IPS DF 6.9 (cell line): ENCODE measurements at regions not wholly inside any gene's neighbourhood (a gene's known extent, or its start where the extent isn't known, plus 50 kb on each side); places are given as distances from the start of the nearest gene placed in this dataset.

Experiments used
- DNase-seq: peaks from one replicate; pipeline ENCODE4 v3.0.0-alpha.2; 2013; ENCODE audit warnings: low read depth, low spot score
- H3K27ac ChIP-seq: one replicate; pipeline ENCODE4 v1.5.1; 2013; ENCODE audit warnings: low read length, control low read depth
- H3K27me3 ChIP-seq: 2 replicates; pipeline ENCODE4 v1.6.1; 2013; ENCODE audit warnings: mild to moderate bottlenecking, low read length; ENCODE audit not compliant: control insufficient read depth, insufficient read depth
- H3K36me3 ChIP-seq: 2 replicates; pipeline ENCODE4 v1.6.1; 2013; ENCODE audit warnings: low read length; ENCODE audit not compliant: control insufficient read depth, insufficient read depth
- H3K4me1 ChIP-seq: 2 replicates; pipeline ENCODE4 v1.6.1; 2013; ENCODE audit warnings: low read length; ENCODE audit not compliant: control insufficient read depth, insufficient read depth
- H3K4me3 ChIP-seq: 2 replicates; pipeline ENCODE4 v1.5.1; 2013; ENCODE audit warnings: mild to moderate bottlenecking, low read length
- H3K9me3 ChIP-seq: 2 replicates; pipeline ENCODE4 v1.6.1; 2013; ENCODE audit warnings: low read length, inconsistent platforms; ENCODE audit not compliant: control insufficient read depth, insufficient read depth
- WGBS: extraction: QIAGEN DNeasy Blood & Tissue Kit; methylation state at CpG from one replicate; pipeline ENCODE4 v1.1.7; 2013; ENCODE audit warnings: mixed read lengths, missing lambda C conversion rate; ENCODE audit not compliant: insufficient read length, insufficient coverage; 5-methylcytosine and 5-hydroxymethylcytosine counted together

GRCh38 chr18:69161383-69162028, 239.2 kb upstream of the DOK6 start:
- Histone ChIP-seq H3K4me1 (peaks cover 2% of the 10 kb centered on the region; the same call in 1 of the 2 replicates), H3K27ac (no peak overlapping the region), H3K27me3 (no peaks in the 10 kb centered on the region), H3K4me3 (no peak overlapping the region), H3K36me3 (no peaks in the 10 kb centered on the region), H3K9me3 (no peaks in the 10 kb centered on the region)
- no CpG with 5 or more reads among the region's 9 CpGs for WGBS
- no peak for DNase-seq

DNA sequence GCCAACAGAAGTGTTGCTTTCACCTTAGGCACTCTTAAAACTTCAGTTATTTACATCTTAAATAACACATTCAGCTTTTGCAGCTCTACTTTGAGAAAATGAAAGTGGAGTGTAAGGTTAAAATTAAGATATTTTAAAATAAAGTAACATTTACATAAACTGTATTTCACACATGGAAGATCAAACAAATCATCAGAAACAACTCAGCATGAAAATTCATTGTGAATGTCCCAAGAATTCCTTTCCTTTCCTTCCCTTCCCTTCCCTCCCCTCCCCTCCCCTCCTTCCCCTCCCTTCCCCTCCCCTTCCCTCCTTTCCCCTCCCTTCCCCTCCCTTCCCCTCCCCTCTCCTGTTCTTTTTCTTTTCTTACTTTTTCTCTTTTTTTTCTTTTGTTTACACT, 238.0 kb upstream of the DOK6 start:
- Histone ChIP-seq H3K9me3 (no peaks in the 10 kb centered on the region), H3K4me1 (peaks cover 2% of the 10 kb centered on the region; the same call in 1 of the 2 replicates), H3K27ac (no peak overlapping the region), H3K27me3 (no peaks in the 10 kb centered on the region), H3K36me3 (no peaks in the 10 kb centered on the region), H3K4me3 (no peak overlapping the region)
- DNase-seq = no peak

- no peak for DNase-seq
- Histone ChIP-seq H3K4me3 (no peak overlapping the region), H3K36me3 (no peaks in the 10 kb centered on the region), H3K27me3 (no peaks in the 10 kb centered on the region), H3K4me1 (no peaks in the 10 kb centered on the region), H3K27ac (no peak overlapping the region), H3K9me3 (no peaks in the 10 kb centered on the region)
- WGBS = no CpG with 5 or more reads among the region's 2 CpGs
Observed at GRCh38 chr18:69172046-69172445, 228.6 kb upstream of the DOK6 start.

DNA sequence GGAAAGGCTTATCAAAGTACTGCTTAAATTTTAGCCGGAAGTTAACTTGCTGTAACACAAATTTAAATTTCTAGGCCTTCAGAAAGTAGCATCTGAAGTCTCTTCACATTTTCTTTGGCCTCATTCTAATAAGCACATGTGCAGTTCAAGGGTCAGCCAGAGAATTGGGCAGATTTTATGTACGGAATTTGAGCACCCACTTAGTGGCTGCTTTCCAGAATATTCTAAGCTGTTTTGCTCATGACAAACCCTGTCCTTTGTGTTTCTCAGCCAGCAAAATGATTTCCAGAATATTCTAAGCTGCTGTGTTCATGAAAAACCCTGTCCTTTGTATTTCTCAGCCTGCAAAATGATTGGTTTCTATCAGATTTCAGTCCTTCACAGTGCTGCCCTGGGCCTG, 225.0 kb upstream of the DOK6 start:
- no peaks in the 10 kb centered on the region for H3K27me3 ChIP-seq
- H3K4me3 ChIP-seq = no peak overlapping the region
- no peak for DNase-seq
- H3K4me1 ChIP-seq = no peaks in the 10 kb centered on the region
- WGBS = no CpG with 5 or more reads among the region's 2 CpGs
- no peak overlapping the region for H3K27ac ChIP-seq
- H3K36me3 ChIP-seq = no peaks in the 10 kb centered on the region
- H3K9me3 ChIP-seq = no peaks in the 10 kb centered on the region

GRCh38 chr18:69176741-69177140, 223.9 kb upstream of the DOK6 start:
- Histone ChIP-seq H3K4me1 (no peaks in the 10 kb centered on the region), H3K27me3 (no peaks in the 10 kb centered on the region), H3K9me3 (no peaks in the 10 kb centered on the region), H3K36me3 (no peaks in the 10 kb centered on the region), H3K27ac (no peak overlapping the region), H3K4me3 (no peak overlapping the region)
- WGBS = no CpG with 5 or more reads among the region's 3 CpGs
- DNase-seq = no peak

DNA sequence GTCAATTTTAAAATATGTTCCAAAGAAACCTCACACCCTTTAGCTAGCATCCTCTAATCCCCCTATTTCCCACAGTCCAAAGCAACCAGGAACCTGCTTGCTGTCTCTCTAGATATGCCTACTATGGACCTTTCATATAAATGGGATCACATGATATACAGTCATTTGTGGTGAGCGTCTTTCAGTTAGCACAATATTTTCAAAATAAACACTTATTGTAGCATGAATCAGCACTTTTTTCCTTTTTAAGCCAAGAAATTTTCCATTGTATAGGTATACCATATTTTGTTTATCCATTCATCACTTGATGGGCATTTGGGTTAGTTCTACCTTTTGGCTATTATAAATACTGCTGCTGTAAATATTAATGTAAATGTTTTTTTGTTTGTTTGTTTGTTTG, 223.0 kb upstream of the DOK6 start:
- H3K9me3 ChIP-seq = no peaks in the 10 kb centered on the region
- no peak overlapping the region for H3K4me3 ChIP-seq
- no peaks in the 10 kb centered on the region for H3K36me3 ChIP-seq
- DNase-seq = no peak
- no peak overlapping the region for H3K27ac ChIP-seq
- WGBS = no CpG with 5 or more reads among the region's 1 CpG
- H3K27me3 ChIP-seq = no peaks in the 10 kb centered on the region
- no peaks in the 10 kb centered on the region for H3K4me1 ChIP-seq

DNA sequence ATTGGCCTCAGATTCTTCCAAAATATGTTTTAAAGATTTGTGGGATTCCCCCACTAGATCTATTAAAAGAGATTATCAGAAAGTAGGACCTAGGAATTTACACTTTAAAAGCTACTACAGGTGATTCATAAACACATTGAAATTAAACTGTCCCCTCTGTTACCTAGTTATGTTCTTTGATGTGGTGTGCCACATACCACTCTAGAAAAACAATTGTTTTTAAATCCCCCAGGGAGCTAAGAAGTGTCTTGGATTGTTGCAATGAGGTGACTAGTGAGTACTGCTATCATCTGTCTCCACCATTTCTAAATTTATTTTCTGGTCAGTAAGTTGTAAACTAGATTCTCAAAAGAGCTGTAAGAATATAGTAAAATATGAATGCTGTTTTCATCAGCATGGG, 214.5 kb upstream of the DOK6 start:
- Histone ChIP-seq H3K36me3 (no peaks in the 10 kb centered on the region), H3K4me3 (no peak overlapping the region), H3K4me1 (no peaks in the 10 kb centered on the region), H3K27ac (no peak overlapping the region), H3K27me3 (no peaks in the 10 kb centered on the region), H3K9me3 (no peaks in the 10 kb centered on the region)
- DNase-seq = no peak

DNA sequence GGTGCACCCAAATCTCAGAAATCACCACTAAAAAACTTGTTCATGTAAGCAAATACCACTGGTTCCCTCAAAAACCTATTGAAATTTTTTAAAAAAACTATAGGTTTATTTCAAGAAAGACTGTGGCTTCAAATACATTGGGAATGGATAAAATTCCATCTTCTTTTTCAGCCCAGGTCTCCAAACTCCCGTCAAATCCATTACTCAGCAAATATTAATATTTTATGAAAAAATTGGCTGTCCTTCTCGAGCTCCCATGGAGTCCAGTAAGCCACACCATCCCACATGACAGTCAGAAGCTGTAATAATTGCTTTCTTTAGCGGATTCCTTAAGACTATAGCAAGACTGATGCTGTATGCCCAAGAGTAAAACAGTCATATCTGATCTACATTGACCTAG, 204.4 kb upstream of the DOK6 start:
- DNase-seq = no peak
- H3K4me3 ChIP-seq = no peak overlapping the region
- H3K27ac ChIP-seq = no peak overlapping the region
- H3K9me3 ChIP-seq = no peaks in the 10 kb centered on the region
- no CpG with 5 or more reads among the region's 3 CpGs for WGBS
- no peaks in the 10 kb centered on the region for H3K27me3 ChIP-seq
- H3K4me1 ChIP-seq = no peaks in the 10 kb centered on the region
- H3K36me3 ChIP-seq = no peaks in the 10 kb centered on the region

DNA sequence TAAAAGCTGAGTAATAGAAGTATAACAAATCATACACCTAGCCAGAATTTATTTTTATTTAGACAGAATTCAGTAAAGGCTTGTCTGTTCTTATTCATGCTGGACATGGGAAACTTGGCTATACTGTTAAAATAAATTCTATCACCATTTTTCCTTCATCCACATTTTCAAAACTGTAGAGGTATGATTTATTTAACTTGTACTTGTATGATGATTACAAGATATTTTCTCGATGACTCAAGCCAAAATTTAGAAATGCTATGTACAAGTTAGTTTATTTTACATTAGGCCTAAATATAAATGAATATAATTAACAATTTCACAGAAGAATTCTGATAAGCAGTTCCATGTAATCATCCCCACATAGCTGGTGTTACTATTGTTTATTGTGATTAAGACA, 194.8 kb upstream of the DOK6 start:
- H3K27me3 ChIP-seq = no peaks in the 10 kb centered on the region
- H3K27ac ChIP-seq = no peak overlapping the region
- H3K36me3 ChIP-seq = no peaks in the 10 kb centered on the region
- no peak for DNase-seq
- no peaks in the 10 kb centered on the region for H3K4me1 ChIP-seq
- H3K4me3 ChIP-seq = no peak overlapping the region
- H3K9me3 ChIP-seq = no peaks in the 10 kb centered on the region
- WGBS = no CpG with 5 or more reads among the region's 1 CpG

GRCh38 chr18:69208545-69208944, 192.1 kb upstream of the DOK6 start:
- no CpG with 5 or more reads among the region's 2 CpGs for WGBS
- no peak overlapping the region for H3K27ac ChIP-seq
- H3K27me3 ChIP-seq = no peaks in the 10 kb centered on the region
- no peaks in the 10 kb centered on the region for H3K4me1 ChIP-seq
- H3K4me3 ChIP-seq = no peak overlapping the region
- no peak for DNase-seq
- no peaks in the 10 kb centered on the region for H3K9me3 ChIP-seq
- H3K36me3 ChIP-seq = no peaks in the 10 kb centered on the region

- H3K4me3 ChIP-seq = no peak overlapping the region
- no peaks in the 10 kb centered on the region for H3K4me1 ChIP-seq
- H3K27me3 ChIP-seq = no peaks in the 10 kb centered on the region
- no peak overlapping the region for H3K27ac ChIP-seq
- H3K36me3 ChIP-seq = no peaks in the 10 kb centered on the region
- H3K9me3 ChIP-seq = no peaks in the 10 kb centered on the region
- DNase-seq = no peak
Observed at GRCh38 chr18:69209761-69210160, 190.9 kb upstream of the DOK6 start.
